DND-41 (cell line): ENCODE measurements at regions not wholly inside any gene's neighbourhood (a gene's known extent, or its start where the extent isn't known, plus 50 kb on each side); places are given as distances from the start of the nearest gene placed in this dataset.

Experiments used
- CTCF ChIP-seq: IDR thresholded peaks from 2 replicates; pipeline ENCODE4 v1.5.1; 2012; ENCODE audit warnings: borderline replicate concordance, low read length, moderate library complexity, mild to moderate bottlenecking; ENCODE audit not compliant: poor library complexity, severe bottlenecking; ENCODE audit errors: extremely low read depth
- EZH2 ChIP-seq: IDR thresholded peaks from 3 replicates; pipeline ENCODE4 v1.6.1; 2012; ENCODE audit warnings: borderline replicate concordance, low read depth, mild to moderate bottlenecking, moderate library complexity, low read length, inconsistent platforms; ENCODE audit not compliant: severe bottlenecking

- TF ChIP-seq CTCF = no peak
- no peak for TF ChIP-seq EZH2
Observed at GRCh38 chr16:60073376-60073775, 1339.3 kb upstream of the GOT2 start.
